GM21717 (cell line): ENCODE measurements at regions not wholly inside any gene's neighbourhood (a gene's known extent, or its start where the extent isn't known, plus 50 kb on each side); places are given as distances from the start of the nearest gene placed in this dataset.
A peak's percentile ranks its signal among the peaks of the same experiment; 100 is the strongest.
"Not testable (repeated sequence)": the region's sequence is repeated elsewhere in the genome, so short reads cannot be mapped to it uniquely, and the experiment has no call there.

Experiments used
- ATAC-seq: cut with Tn5 transposase; IDR thresholded peaks from one replicate; pipeline ENCODE4 v1.9.1; 2021; ENCODE audit warnings: mild to moderate bottlenecking, moderate library complexity; ENCODE audit not compliant: unreplicated experiment

- no peak for ATAC-seq
Measured at GRCh38 chr2:180555391-180555965, 424.9 kb upstream of the UBE2E3 start.

DNA sequence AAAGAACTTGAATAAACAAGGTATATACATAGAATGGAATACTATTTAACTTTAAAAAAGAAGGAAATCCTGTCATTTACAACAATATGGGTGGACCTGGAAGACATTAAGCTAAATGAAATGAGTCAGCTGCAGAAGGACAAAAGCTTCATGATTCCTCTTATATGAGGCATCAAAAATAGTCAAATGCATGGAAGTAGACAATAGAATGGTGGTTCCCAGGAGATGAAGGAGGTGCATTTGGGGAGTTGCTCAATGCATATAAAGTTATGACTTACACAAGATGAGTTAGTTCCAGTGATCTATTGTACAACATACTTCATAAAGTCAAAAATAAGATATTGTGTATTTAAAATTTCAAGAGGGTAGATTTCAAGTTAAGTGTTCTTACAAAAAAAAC is 426.1 kb upstream of the UBE2E3 start:
- no peak for ATAC-seq

DNA sequence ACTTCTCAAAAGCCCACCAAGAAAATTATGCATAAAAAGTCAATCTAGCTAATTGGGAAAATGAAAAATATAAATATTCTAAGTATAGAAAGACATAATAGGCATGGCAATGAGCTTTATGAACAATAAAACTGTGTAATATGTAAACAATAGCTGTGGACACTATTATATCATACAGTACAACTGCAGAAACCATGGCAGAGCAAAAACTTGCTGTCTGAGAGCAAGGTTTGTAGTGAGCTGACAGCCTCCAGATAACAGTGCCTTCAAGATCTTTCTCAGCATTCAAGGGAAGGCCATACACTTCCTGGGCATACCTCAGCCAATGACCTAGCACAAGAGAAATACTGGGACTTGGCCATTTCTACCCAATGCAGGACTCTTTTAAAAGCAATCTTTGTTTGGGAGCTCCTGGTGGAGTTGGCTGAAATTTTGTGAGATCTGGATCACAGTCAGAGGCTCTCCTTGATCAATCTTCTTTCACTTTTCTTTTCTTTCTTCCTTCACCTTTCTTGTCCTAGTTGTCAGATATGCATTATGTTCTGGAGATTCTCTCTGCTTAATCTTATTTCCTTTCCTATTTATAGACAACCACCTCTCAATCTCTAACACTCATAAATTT is 427.2 kb upstream of the UBE2E3 start:
- ATAC-seq, result no peak

DNA sequence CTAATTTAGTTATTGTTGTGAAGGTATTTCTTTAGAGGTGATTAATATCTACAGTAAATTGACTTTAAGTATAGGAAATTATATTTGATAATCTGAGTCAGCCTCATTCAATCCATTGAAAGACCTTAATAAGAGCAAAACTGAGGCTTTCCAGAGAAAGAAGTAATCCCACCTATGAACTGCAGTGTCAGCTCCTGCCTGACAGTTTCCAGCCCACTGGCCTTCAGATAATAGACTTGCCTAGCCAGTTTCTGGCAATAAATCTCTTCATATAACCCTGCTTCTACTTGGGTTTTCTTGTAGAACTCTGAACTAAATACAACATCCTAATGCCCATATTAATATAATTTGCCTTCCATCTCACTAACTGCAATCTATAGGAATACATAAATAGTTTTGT is 437.9 kb upstream of the UBE2E3 start:
- ATAC-seq, result no peak

DNA sequence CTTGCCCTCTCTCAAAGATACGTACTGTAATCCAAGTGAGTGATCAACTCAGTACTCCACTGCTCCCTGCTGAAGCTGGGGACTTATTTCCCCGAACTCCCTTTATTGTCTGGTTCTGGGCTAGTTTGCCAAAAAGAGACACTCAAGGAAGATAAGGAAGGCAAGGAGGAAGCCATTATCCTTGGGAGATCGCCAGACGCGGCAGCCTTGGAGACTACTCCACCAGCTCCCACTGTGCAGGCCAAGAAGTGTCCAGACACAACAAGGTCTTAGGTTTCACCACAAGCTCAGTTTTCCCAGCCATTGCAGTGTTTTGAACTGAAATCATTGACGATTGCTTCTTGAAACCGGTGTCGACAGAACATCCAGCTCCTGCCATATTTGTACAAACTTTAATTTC is 439.6 kb upstream of the UBE2E3 start:
- ATAC-seq, result no peak

DNA sequence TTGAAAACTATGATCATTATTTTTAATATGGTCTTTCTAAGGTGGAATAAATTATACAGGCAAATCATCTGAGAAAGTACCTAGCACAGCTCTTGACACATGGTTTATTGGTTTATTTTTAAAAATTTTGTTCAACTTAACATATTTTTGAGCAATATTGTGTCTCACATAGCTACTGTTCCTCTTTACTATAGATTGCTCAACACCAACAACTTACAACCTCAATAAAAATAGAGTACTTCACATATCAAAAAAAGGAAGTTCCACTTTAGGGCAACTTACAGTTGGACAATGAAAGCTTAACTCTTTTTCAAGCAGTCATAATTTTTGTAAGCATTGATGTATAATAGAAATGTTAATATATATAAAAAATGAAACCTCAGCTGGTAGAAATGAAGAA is 440.9 kb upstream of the UBE2E3 start:
- ATAC-seq, result no peak

DNA sequence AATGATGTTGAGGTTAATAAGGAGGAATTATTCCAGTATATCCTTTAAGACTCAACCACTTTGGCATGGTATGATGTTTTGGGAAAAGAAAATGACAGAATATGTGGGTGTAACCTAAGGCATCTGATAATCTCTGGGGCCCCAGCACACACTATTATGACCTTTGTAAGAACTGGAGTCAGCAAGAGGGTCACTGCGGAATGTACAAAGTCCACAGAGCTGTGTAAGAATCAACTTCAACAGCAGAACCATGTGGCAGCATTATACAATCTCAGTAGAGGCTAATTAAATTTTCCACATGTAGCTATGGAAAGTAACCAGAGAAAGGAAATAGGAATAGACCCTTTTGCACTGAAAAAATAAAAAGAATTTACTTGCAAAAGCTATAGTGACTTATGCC is 445.1 kb upstream of the UBE2E3 start:
- ATAC-seq, result no peak

DNA sequence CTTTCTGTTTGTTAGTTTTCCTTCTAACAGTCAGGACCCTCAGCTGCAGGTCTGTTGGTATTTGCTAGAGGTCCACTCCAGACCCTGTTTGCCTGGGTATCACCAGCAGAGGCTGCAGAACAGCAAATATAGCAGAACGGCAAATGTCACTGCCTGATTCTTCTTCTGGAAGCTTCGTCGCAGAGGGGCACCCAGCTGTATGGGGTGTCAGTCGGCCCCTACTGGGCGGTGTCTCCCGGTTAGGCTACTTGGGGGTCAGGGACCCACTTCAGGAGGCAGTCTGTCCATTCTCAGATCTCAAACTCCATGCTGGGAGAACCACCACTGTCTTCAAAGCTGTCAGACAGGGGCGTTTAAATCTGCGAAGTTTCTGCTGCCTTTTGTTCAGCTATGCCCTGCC is 448.6 kb upstream of the UBE2E3 start:
- ATAC-seq, result not testable (repeated sequence)

- no peak for ATAC-seq
Measured at GRCh38 chr2:180524499-180524898, 455.9 kb upstream of the UBE2E3 start.

- ATAC-seq, result no peak
Measured at GRCh38 chr2:180523621-180524340, 456.6 kb upstream of the UBE2E3 start.

DNA sequence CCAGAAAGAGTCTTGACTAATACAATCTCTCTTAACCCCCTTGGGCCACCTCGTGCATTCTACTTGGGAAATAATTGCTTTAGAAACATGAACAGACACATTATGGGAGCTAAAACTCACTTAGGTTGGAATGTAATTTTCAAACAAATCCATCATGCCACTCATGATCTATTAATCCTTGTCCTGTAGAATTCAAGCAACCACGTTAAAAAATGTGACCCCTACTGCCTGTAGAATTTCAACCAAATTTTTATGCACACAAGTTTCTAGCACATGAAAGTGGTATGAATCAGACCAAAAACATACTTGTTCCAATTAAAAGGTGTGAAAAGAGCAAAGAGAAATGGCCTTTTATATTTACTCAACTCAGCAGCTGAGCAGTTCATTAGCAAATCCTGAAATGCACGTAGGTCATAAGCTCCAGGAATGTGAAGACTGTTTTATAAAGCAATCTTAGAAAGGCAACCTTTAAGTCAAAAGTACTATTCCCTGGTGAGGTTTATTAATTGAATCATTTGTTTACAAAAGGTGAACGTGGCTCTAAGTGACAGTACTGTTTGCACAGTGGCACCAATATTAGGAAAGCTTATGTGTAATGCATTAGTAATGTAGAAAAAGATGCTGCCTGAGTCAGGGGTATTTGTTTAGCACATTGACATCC is 459.4 kb upstream of the UBE2E3 start:
- no peak for ATAC-seq

DNA sequence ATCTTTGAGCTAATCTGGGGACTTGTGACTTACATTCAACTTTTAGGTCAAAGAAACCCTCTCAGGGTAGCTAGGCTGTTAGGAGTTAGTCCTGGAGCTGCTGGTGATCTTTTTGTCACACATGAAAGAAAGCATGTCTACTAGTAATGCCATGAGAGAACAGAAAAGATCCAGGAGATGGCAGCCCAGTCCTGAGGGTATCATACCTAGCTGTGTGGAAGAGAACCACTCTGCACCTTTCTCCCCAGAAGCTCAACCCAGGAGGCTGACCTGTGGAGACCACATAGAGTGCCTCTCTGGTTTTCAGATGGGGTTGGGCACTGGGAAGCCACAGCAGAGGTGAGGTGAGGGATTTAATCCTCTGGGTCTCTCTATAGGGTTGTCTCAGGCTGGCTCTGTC is 460.2 kb upstream of the UBE2E3 start:
- ATAC-seq, result no peak

GRCh38 chr2:180519276-180519675 is 461.1 kb upstream of the UBE2E3 start:
- no peak for ATAC-seq

GRCh38 chr2:180516232-180516631 is 464.2 kb upstream of the UBE2E3 start:
- ATAC-seq, result peak; percentile 73

- ATAC-seq, result no peak
Measured at GRCh38 chr2:180513389-180513788, 467.0 kb upstream of the UBE2E3 start.

- ATAC-seq, result no peak
Measured at GRCh38 chr2:180508458-180508857, 471.9 kb upstream of the UBE2E3 start.

GRCh38 chr2:180507028-180507427 is 473.4 kb upstream of the UBE2E3 start:
- ATAC-seq, result no peak

DNA sequence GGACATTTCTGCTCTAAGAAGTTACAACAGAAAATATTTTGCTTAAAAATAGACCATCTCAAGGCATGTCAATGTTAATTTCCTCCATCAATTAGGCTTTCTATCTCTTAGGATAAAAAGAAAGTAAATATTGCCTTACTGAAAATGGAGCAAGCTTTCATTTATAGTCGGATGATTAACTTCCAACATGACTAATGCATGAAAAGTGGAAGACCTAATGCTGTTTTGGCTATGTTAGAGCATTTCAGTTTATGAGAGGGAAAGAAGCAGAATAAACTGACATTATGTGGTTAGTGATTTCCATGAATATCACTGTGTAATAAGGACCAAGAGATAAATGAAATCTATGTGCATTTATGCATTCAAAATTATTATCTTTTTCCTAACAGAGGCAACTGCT is 475.2 kb upstream of the UBE2E3 start:
- no peak for ATAC-seq

GRCh38 chr2:180497621-180498152 is 482.7 kb upstream of the UBE2E3 start:
- no peak for ATAC-seq

GRCh38 chr2:180495606-180496005 is 484.8 kb upstream of the UBE2E3 start:
- no peak for ATAC-seq

DNA sequence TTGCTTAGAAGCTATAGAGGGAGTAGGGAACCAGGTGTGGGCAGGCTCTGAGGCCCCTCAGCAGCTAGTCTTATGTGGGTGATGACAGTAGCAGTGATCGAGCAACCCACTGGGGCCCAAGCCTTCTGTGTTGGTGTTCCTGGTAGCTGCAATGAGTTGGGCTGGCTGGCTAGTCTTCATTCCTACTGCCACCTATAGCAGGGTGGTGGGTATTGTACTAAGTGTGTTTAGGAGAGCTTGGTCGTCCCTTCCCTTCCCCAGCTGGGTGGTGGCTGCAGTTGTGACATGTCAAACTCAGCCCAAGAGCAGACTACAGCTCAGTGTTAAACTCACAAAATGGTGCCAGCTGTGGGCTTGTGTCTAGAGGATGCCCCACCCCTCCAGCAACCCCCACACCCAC is 486.1 kb upstream of the UBE2E3 start:
- no peak for ATAC-seq

DNA sequence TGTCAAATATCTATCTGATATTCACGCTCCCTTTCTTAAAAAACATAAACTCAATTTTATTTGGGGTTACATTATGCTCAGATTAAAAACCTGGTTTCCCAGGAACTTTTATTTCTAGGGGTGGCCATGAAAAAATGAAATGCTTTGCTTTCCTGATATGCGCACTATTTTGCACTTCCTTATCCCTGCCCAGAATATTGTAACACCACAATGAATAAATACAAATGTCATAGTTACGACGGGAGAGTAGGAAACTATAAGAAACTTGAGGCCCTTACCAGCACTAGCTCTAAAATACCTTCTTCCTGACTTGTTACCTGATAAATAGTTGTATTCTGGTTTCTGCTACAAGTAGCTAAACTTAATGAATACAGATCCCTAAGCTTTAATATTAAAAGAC is 475.6 kb upstream of the CWC22 start:
- ATAC-seq, result no peak
